Liver (tissue), 8 donors: ENCODE measurements at regions not wholly inside any gene's neighbourhood (a gene's known extent, or its start where the extent isn't known, plus 50 kb on each side); places are given as distances from the start of the nearest gene placed in this dataset.

Source experiments
- DNase-seq: peaks from one replicate; pipeline ENCODE4 v3.0.0-alpha.2; 2017; ENCODE audit warnings: low spot score
- H3K27ac ChIP-seq, 2 donors: one replicate each; pipeline ENCODE4 v1.7.0; 2013; ENCODE audit warnings: inconsistent platforms in 2 of 2, low read length in 2 of 2, control low read depth in 1 of 2, low read depth in 1 of 2, mild to moderate bottlenecking in 1 of 2
- H3K27me3 ChIP-seq, 4 donors: one replicate each; pipeline versions ENCODE4 v1.6.1 to v1.7.0; 2013; ENCODE audit warnings: low read length in 3 of 4, inconsistent platforms in 1 of 4, mild to moderate bottlenecking in 1 of 4, moderate library complexity in 1 of 4; ENCODE audit not compliant: control insufficient read depth in 4 of 4, insufficient read depth in 4 of 4
- H3K36me3 ChIP-seq, 4 donors: one replicate each; pipeline versions ENCODE4 v1.6.1 to v1.7.0; 2013; ENCODE audit warnings: low read length in 3 of 4, mild to moderate bottlenecking in 3 of 4, low read depth in 1 of 4, moderate library complexity in 1 of 4; ENCODE audit not compliant: control insufficient read depth in 4 of 4, insufficient read depth in 3 of 4
- H3K4me1 ChIP-seq, 4 donors: one replicate each; pipeline versions ENCODE4 v1.6.1 to v1.7.0; 2013; ENCODE audit warnings: low read length in 3 of 4, mild to moderate bottlenecking in 3 of 4, moderate library complexity in 1 of 4; ENCODE audit not compliant: control insufficient read depth in 4 of 4, insufficient read depth in 4 of 4
- H3K4me3 ChIP-seq, 3 donors: one replicate each; pipeline versions ENCODE4 v1.6.1 to v1.7.0; 2013; ENCODE audit warnings: low read length in 3 of 3, control low read depth in 1 of 3, low read depth in 1 of 3, mild to moderate bottlenecking in 1 of 3
- H3K9ac ChIP-seq, 2 donors: one replicate each; pipeline ENCODE4 v1.7.0; 2013; ENCODE audit warnings: low read length in 2 of 2, mild to moderate bottlenecking in 2 of 2, moderate library complexity in 2 of 2, control low read depth in 1 of 2, low read depth in 1 of 2
- H3K9me3 ChIP-seq, 4 donors: one replicate each; pipeline versions ENCODE4 v1.6.1 to v1.7.0; 2013; ENCODE audit warnings: low read length in 3 of 4; ENCODE audit not compliant: control insufficient read depth in 4 of 4
- CTCF ChIP-seq: fragments of 150-350 bp; IDR thresholded peaks from 2 replicates; pipeline ENCODE4 v1.5.1; 2017; ENCODE audit warnings: improper control_type of control experiment, low read depth, low read length; ENCODE audit not compliant: missing input control
- EGR1 ChIP-seq, 2 donors: IDR thresholded peaks; 2 replicates each; pipeline ENCODE4 v1.6.1; 2016 to 2018; ENCODE audit warnings: antibody characterized with exemption in 2 of 2, low read depth in 2 of 2
- FOXA1 ChIP-seq: IDR thresholded peaks from 2 replicates; pipeline ENCODE4 v1.6.1; 2016; ENCODE audit warnings: antibody characterized with exemption
- FOXA2 ChIP-seq: IDR thresholded peaks from 2 replicates; pipeline ENCODE4 v1.6.1; 2016; ENCODE audit warnings: antibody characterized with exemption
- GABPA ChIP-seq, 2 donors: IDR thresholded peaks in 1 of 2; conservative IDR thresholded peaks in 1 of 2; 2 replicates each; pipeline ENCODE4 v1.6.1; 2016; ENCODE audit warnings: antibody characterized with exemption in 2 of 2, mild to moderate bottlenecking in 1 of 2, moderate library complexity in 1 of 2
- HNF4A ChIP-seq, 2 donors: conservative IDR thresholded peaks; 2 replicates each; pipeline ENCODE4 v1.6.1; 2016; ENCODE audit warnings: antibody characterized with exemption in 2 of 2, mild to moderate bottlenecking in 2 of 2
- JUND ChIP-seq, 2 donors: IDR thresholded peaks; 2 replicates each; pipeline ENCODE4 v1.6.1; 2016; ENCODE audit warnings: antibody characterized with exemption in 2 of 2
- NR2F2 ChIP-seq: IDR thresholded peaks from 2 replicates; pipeline ENCODE4 v1.6.1; 2016; ENCODE audit warnings: antibody characterized with exemption
- SP1 ChIP-seq: IDR thresholded peaks from 2 replicates; pipeline ENCODE4 v1.6.1; 2018; ENCODE audit warnings: antibody characterized with exemption, mild to moderate bottlenecking
- TAF1 ChIP-seq: conservative IDR thresholded peaks from 2 replicates; pipeline ENCODE4 v1.6.1; 2016; ENCODE audit warnings: antibody characterized with exemption, mild to moderate bottlenecking
- WGBS: extraction: QIAGEN DNeasy Blood & Tissue Kit; methylation state at CpG from one replicate; pipeline ENCODE4 v1.1.7; 2013; 5-methylcytosine and 5-hydroxymethylcytosine counted together
- TF ChIP-seq, protein P1 (sequence below): IDR thresholded peaks from 2 replicates; pipeline ENCODE4 v1.6.1; 2016; ENCODE audit warnings: antibody characterized with exemption
- TF ChIP-seq, protein P2 (sequence below): IDR thresholded peaks from 2 replicates; pipeline ENCODE4 v1.6.1; 2016; ENCODE audit warnings: antibody characterized with exemption
- donor health status: healthy.
- donor health status: healthy.
- donor health status: healthy.
- donor health status: healthy.
- donor health status: healthy.

- TF ChIP-seq HNF4A (conservative IDR thresholded peaks at IDR 0.05), result no peak
- no peak for TF ChIP-seq JUND (IDR thresholded peaks at IDR 0.05)
Observed at GRCh38 chr16:72286936-72287620, 115.1 kb upstream of the PMFBP1 start (continued).

DNA sequence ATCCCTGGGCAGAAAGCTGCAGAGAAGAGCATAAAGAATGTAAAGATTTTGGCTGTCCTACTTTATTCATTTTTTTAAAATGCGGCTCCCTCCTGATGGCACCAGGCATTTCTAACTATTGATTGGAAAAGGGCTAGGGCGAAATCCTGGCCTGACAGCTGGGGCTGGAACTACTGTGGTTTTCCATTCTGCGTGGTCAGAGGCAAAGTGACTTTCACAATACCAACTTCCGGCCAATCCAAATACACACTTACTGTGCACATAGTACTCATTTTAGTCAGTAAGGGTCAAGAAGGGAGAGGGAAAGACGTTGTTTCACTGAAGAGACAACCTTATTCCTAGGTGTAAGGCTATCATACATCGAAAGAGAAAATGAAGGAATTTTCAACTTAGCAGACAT, 113.8 kb upstream of the PMFBP1 start:
- no peaks in the 10 kb centered on the region for H3K4me1 ChIP-seq
- no peaks in the 10 kb centered on the region for H3K9me3 ChIP-seq
- H3K9ac ChIP-seq, result no peak overlapping the region
- H3K27me3 ChIP-seq, result no peaks in the 10 kb centered on the region
- no peak for TF ChIP-seq FOXA2
- TF ChIP-seq HNF4A (conservative IDR thresholded peaks at IDR 0.05), result peak in 1 of 2 donors; percentile 5
- no peak for TF ChIP-seq EGR1 (IDR thresholded peaks at IDR 0.05; ENCODE audit: low read depth in 2 of 2)
- no peak for DNase-seq
- no peaks in the 10 kb centered on the region for H3K36me3 ChIP-seq
- no peak overlapping the region for H3K4me3 ChIP-seq
- WGBS, result 59% methylated on average over 6 of the region's 6 CpGs
- no peak overlapping the region for H3K27ac ChIP-seq

- no peak overlapping the region for H3K4me3 ChIP-seq
- no peak for DNase-seq
- no peaks in the 10 kb centered on the region for H3K36me3 ChIP-seq
- 74% methylated on average over 5 of the region's 5 CpGs for WGBS
- no peaks in the 10 kb centered on the region for H3K9me3 ChIP-seq
- H3K27me3 ChIP-seq, result no peaks in the 10 kb centered on the region
- TF ChIP-seq FOXA2 (no peak), TAF1 (no peak), GABPA (IDR thresholded peaks at IDR 0.05 in 1 of 2, conservative IDR thresholded peaks at IDR 0.05 in 1 of 2) (no peak), CTCF (no peak), EGR1 (IDR thresholded peaks at IDR 0.05; ENCODE audit: low read depth in 2 of 2) (no peak), FOXA1 (no peak)
- H3K27ac ChIP-seq, result no peak overlapping the region
- H3K4me1 ChIP-seq, result no peaks in the 10 kb centered on the region
- no peak overlapping the region for H3K9ac ChIP-seq
Observed at GRCh38 chr16:72285324-72285723, 113.4 kb upstream of the PMFBP1 start.

DNA sequence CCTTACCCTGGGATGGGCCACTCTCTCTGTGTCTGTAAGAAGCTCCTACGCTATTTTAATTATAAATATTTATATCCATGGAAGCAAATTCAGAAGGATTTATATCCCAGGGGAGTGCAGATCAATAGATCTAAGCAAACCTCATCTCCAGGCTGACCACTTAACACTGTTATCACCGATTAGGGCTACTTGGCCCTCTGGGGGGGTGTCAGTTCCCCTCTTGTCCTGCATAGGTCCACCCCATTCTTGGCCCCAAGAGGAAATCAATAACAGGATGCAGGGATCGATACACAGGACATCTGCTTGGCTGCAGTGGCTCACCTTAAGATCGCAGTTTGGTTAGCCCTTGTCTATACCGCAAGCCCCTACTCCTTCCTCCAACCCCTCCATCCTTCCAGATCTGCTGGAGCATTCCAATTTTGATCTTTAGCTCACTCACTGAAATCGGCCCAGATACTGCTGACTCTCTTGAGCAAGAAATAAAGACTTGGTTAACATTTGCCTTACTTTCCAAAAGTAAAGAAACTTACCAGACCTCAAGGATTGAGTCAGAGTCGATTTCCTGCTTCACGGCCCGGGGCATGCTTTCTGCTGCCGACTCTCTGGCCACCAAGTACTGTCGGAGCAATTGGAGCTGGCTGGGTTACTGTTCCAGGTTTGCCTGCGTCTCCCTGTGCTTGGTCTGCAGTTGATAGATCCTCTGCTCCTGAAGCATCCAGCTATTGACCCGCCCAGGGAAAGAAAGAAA, 112.3 kb upstream of the PMFBP1 start:
- Histone ChIP-seq H3K36me3 (no peaks in the 10 kb centered on the region), H3K4me1 (no peaks in the 10 kb centered on the region), H3K9me3 (no peaks in the 10 kb centered on the region), H3K27me3 (no peaks in the 10 kb centered on the region), H3K9ac (no peak overlapping the region), H3K4me3 (no peak overlapping the region), H3K27ac (no peak overlapping the region)
- WGBS, result 91% methylated on average over 13 of the region's 13 CpGs
- no peak for DNase-seq
- no peak for TF ChIP-seq EGR1 (IDR thresholded peaks at IDR 0.05; ENCODE audit: low read depth in 2 of 2)
- TF ChIP-seq FOXA2, result no peak
- TF ChIP-seq, protein P1, sequence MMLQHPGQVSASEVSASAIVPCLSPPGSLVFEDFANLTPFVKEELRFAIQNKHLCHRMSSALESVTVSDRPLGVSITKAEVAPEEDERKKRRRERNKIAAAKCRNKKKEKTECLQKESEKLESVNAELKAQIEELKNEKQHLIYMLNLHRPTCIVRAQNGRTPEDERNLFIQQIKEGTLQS, result no peak
- no peak for TF ChIP-seq NR2F2
- TF ChIP-seq, protein P2, sequence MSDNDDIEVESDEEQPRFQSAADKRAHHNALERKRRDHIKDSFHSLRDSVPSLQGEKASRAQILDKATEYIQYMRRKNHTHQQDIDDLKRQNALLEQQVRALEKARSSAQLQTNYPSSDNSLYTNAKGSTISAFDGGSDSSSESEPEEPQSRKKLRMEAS, result no peak
- TF ChIP-seq SP1, result no peak
